ENCODE measurements at regions not wholly inside any gene's neighbourhood (a gene's known extent, or its start where the extent isn't known, plus 50 kb on each side); places are given as distances from the start of the nearest gene placed in this dataset.

DNA sequence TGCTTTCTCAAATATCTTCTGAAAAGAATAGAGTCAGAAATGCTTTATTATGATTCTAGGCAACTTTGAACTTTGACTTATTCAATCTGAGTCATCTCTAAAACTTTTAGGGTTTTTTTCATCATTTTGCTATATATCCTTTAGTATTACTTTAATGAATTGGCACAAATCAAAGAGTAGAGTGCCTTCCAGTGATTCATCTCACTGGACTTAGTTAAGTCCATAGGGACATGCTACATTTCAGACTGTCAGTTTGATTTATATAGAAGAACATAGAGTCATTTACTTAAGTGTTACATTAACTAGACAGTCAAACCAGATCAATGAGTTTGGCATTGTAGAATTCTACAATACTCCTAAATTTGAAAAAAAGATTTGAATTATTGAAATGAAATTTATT, 1235.7 kb upstream of the MAP3K7 start:
- CTCF ChIA-PET = interaction anchor here (0.6 kb wide), 1 partner anchor 90 kb away, joined by 4 read pairs; no protein-coding TSS in a partner anchor
- TF ChIP-seq, protein P1, sequence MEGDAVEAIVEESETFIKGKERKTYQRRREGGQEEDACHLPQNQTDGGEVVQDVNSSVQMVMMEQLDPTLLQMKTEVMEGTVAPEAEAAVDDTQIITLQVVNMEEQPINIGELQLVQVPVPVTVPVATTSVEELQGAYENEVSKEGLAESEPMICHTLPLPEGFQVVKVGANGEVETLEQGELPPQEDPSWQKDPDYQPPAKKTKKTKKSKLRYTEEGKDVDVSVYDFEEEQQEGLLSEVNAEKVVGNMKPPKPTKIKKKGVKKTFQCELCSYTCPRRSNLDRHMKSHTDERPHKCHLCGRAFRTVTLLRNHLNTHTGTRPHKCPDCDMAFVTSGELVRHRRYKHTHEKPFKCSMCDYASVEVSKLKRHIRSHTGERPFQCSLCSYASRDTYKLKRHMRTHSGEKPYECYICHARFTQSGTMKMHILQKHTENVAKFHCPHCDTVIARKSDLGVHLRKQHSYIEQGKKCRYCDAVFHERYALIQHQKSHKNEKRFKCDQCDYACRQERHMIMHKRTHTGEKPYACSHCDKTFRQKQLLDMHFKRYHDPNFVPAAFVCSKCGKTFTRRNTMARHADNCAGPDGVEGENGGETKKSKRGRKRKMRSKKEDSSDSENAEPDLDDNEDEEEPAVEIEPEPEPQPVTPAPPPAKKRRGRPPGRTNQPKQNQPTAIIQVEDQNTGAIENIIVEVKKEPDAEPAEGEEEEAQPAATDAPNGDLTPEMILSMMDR (conservative IDR thresholded peaks at IDR 0.05; ENCODE audit: low read depth) = no peak
- H3K27ac ChIP-seq = no peak overlapping the region
- DNase-seq (ENCODE audit: low spot score) = no peak
- POLR2A ChIA-PET (ENCODE audit: low non-redundant PET) = no interaction called here

DNA sequence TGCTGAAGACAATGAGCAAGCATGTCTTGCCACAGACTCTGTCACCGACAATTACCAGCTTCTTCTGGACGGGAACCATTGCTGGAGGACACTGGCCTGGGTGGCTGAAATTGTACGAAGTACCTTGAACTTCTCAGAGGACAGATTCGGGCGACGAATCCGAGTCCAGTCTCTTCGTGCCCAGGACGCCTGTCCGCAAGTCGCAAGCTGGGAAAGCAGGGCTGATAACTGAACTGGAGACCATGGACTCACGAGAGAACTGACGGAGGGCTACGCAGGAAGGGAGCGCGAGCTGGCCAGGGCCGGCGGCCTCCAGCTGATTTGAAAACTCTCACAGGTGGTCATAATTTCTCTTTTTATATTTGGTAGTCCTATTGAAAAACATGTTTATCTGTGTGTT, 1229.5 kb upstream of the MAP3K7 start:
- ChIA-PET POLR2A (ENCODE audit: low non-redundant PET) (no interaction called here), CTCF (no interaction called here)
- no peak for DNase-seq (ENCODE audit: low spot score)
- TF ChIP-seq, protein P1 (conservative IDR thresholded peaks at IDR 0.05; ENCODE audit: low read depth) = no peak
- no peak overlapping the region for H3K27ac ChIP-seq

DNA sequence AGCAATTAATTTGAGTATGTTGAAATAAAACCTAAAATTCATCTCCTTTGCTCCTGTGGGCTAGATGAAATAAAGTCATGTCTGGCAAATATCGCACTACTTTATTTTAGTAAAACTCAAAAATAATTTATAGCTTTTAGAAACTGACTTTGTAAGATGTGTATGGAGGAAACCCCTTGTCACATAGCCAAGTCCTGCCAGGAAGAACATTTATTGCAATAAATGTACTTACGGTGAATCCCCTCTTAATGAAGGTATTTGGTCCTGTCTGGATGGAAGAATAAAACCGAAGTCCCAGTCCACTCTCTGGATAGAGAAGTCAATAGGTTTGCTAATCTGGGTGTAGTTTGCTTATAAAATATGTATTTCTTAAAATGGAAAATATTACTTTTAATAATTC, 1226.8 kb upstream of the MAP3K7 start:
- TF ChIP-seq, protein P1 (conservative IDR thresholded peaks at IDR 0.05; ENCODE audit: low read depth) = no peak
- H3K27ac ChIP-seq = no peak overlapping the region
- no peak for DNase-seq (ENCODE audit: low spot score)
- POLR2A ChIA-PET (ENCODE audit: low non-redundant PET) = no interaction called here
- CTCF ChIA-PET = interaction anchor here (0.6 kb wide), 1 partner anchor 1315 kb away, joined by 3 read pairs; no protein-coding TSS in a partner anchor

DNA sequence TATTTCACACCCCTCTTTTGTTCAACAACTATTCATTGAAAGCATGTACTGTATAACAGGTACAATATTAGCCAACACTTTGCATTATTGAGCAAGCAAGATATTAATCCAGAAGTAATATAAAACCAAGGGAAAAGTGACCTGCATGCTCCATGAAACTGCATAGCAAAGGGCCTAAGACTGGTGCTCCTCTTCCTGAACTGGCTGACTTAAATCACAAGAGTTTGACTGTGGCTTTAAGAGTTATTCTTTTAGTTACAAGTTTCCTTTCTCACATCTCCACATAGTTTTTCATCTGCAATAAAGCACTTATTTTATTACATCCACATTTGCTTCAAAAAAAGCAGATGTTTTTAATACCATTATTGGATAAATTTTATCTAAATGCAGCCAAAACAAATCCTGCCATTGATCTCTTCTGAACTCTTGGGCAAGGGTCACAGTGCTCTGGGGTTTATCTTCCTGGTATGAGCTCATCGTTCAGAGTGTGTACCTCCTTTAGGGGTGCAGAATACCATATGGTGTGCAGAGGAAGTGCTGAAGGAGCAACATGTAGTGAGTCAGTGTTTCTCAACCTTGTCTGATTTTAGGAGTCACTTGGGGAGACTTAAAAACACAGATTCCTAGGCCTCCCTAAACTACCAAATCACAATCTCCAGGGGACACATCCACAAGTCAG, 1225.9 kb upstream of the MAP3K7 start:
- DNase-seq (ENCODE audit: low spot score) = no peak
- POLR2A ChIA-PET (ENCODE audit: low non-redundant PET) = no interaction called here
- CTCF ChIA-PET = interaction anchor here (0.6 kb wide), 1 partner anchor 1316 kb away, joined by 3 read pairs; no protein-coding TSS in a partner anchor

DNA sequence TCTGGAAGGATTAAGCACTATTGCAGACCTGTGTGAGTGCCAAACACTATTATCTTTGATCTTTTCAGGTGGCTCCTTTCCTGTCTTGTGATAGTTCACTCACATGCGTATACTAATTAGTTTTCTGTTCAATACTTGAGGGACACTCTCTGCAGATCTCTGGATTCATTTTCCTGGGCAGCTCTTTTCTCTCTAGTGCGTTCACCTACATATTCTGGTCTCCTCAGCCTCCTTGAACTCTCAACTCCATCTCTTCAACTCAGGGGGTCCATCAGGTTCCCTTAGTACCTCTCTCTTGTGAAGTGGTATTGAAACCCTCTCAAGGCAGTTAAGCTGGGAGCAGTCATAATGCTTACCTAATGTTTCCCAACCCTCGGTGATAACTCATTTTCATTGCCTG, 1218.1 kb upstream of the MAP3K7 start:
- no peak for DNase-seq (ENCODE audit: low spot score)

More for the DNA sequence above, 1225.9 kb upstream of the MAP3K7 start:
- TF ChIP-seq, protein P1 (conservative IDR thresholded peaks at IDR 0.05; ENCODE audit: low read depth) = no peak
- H3K27ac ChIP-seq = no peak overlapping the region

DNA sequence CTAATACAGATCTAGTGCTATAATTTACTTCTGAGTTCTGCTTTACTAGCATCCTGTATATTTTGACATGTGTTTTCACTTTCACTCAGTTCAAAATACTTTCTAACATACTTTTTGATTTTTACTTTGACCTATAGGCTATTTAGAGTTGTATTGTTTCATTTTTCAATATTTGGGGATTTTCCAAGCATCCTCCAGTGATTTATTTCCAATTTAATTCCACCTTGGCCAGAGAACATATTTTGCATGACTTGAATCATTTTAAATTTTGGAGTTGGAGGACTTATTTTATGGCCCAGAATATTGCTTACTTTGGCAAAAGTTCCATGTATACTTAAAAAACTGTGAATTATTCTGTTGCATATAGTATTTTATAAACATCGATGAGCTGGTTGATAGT, 1215.6 kb upstream of the MAP3K7 start:
- TF ChIP-seq, protein P1 (conservative IDR thresholded peaks at IDR 0.05; ENCODE audit: low read depth) = no peak
- H3K27ac ChIP-seq = no peak overlapping the region
- no peak for DNase-seq (ENCODE audit: low spot score)
- ChIA-PET POLR2A (ENCODE audit: low non-redundant PET) (no interaction called here), CTCF (no interaction called here)

More for the DNA sequence above, 1218.1 kb upstream of the MAP3K7 start:
- CTCF ChIA-PET = no interaction called here
- POLR2A ChIA-PET (ENCODE audit: low non-redundant PET) = no interaction called here
- H3K27ac ChIP-seq = no peak overlapping the region
- TF ChIP-seq, protein P1 (conservative IDR thresholded peaks at IDR 0.05; ENCODE audit: low read depth) = no peak
